Activated CD4-positive, alpha-beta T cell treated with anti-CD3 and anti-CD28 coated beads for 48 hours (primary cell): ENCODE measurements at regions not wholly inside any gene's neighbourhood (a gene's known extent, or its start where the extent isn't known, plus 50 kb on each side); places are given as distances from the start of the nearest gene placed in this dataset.
"Not testable (repeated sequence)": the region's sequence is repeated elsewhere in the genome, so short reads cannot be mapped to it uniquely, and the experiment has no call there.

Experiments
- DNase-seq: peaks from one replicate; pipeline ENCODE4 v3.0.0-alpha.2; 2020

GRCh38 chr7:81525841-81526240 is 244.0 kb downstream of the HGF start:
- DNase-seq = no peak

- DNase-seq = no peak
Measured at GRCh38 chr7:81519886-81520285, 250.0 kb downstream of the HGF start.

GRCh38 chr7:81516898-81517297 is 252.9 kb downstream of the HGF start:
- no peak for DNase-seq

- no peak for DNase-seq
Measured at GRCh38 chr7:81515009-81515408, 254.8 kb downstream of the HGF start.

GRCh38 chr7:81514546-81514945 is 255.3 kb downstream of the HGF start:
- DNase-seq = no peak

- no peak for DNase-seq
Measured at GRCh38 chr7:81510122-81510521, 259.7 kb downstream of the HGF start.

GRCh38 chr7:81507221-81507620 is 262.6 kb downstream of the HGF start:
- DNase-seq = no peak

GRCh38 chr7:81506609-81507008 is 263.2 kb downstream of the HGF start:
- DNase-seq = no peak

GRCh38 chr7:81503771-81504170 is 266.1 kb downstream of the HGF start:
- no peak for DNase-seq

- no peak for DNase-seq
Measured at GRCh38 chr7:81503336-81503735, 266.5 kb downstream of the HGF start.

- no peak for DNase-seq
Measured at GRCh38 chr7:81501220-81501619, 268.6 kb downstream of the HGF start.

- DNase-seq = no peak
Measured at GRCh38 chr7:81500631-81501030, 269.2 kb downstream of the HGF start.

GRCh38 chr7:81499262-81500116 is 270.4 kb downstream of the HGF start:
- no peak for DNase-seq

GRCh38 chr7:81498176-81498575 is 271.7 kb downstream of the HGF start:
- DNase-seq = no peak

- no peak for DNase-seq
Measured at GRCh38 chr7:81492910-81493309, 276.9 kb downstream of the HGF start.

- DNase-seq = no peak
Measured at GRCh38 chr7:81492240-81492639, 277.6 kb downstream of the HGF start.

- DNase-seq = no peak
Measured at GRCh38 chr7:81491573-81491972, 278.3 kb downstream of the HGF start.

- no peak for DNase-seq
Measured at GRCh38 chr7:81488210-81488609, 281.6 kb downstream of the HGF start.

- DNase-seq = no peak
Measured at GRCh38 chr7:81487516-81487915, 282.3 kb downstream of the HGF start.

GRCh38 chr7:81484261-81484660 is 285.6 kb downstream of the HGF start:
- no peak for DNase-seq

GRCh38 chr7:81482600-81483186 is 287.2 kb downstream of the HGF start:
- DNase-seq = no peak

- DNase-seq = no peak
Measured at GRCh38 chr7:81478664-81479063, 291.2 kb downstream of the HGF start.

GRCh38 chr7:81478201-81478600 is 291.6 kb downstream of the HGF start:
- not testable (repeated sequence) for DNase-seq

GRCh38 chr7:81473236-81473635 is 296.6 kb downstream of the HGF start:
- no peak for DNase-seq
